Stimulated activated naive CD8-positive, alpha-beta T cell treated with anti-CD3 and anti-CD28 coated beads, Interleukin-15, amount 100 ng/mL, for 72 hours (primary cell): ENCODE measurements at regions not wholly inside any gene's neighbourhood (a gene's known extent, or its start where the extent isn't known, plus 50 kb on each side); places are given as distances from the start of the nearest gene placed in this dataset.

Experiments used
- ATAC-seq: fragments of 150-1000 bp; cut with Tn5 transposase; 2 replicates; pipeline ENCODE4 v1.10.0; 2021; ENCODE audit warnings: mild to moderate bottlenecking, moderate library complexity
- DNase-seq, 2 donors: peaks; one replicate each; pipeline ENCODE4 v3.0.0; 2021 to 2022
- H3K27ac Mint-ChIP-seq, 2 donors: one replicate each; pipeline ENCODE4 v1.8.0; 2022; ENCODE audit warnings: mild to moderate bottlenecking in 2 of 2, mixed read lengths in 2 of 2, moderate library complexity in 2 of 2
- H3K27me3 Mint-ChIP-seq: one replicate; pipeline ENCODE4 v1.8.0; 2022; ENCODE audit warnings: mixed read lengths
- H3K4me1 Mint-ChIP-seq: one replicate; pipeline ENCODE4 v1.8.0; 2022; ENCODE audit warnings: mild to moderate bottlenecking, mixed read lengths
- H3K4me3 Mint-ChIP-seq, 2 donors: one replicate each; pipeline ENCODE4 v1.8.0; 2022; ENCODE audit warnings: mild to moderate bottlenecking in 2 of 2, mixed read lengths in 2 of 2, moderate library complexity in 1 of 2
- H3K9me3 Mint-ChIP-seq, 2 donors: one replicate each; pipeline ENCODE4 v1.8.0; 2022; ENCODE audit warnings: mixed read lengths in 2 of 2

GRCh38 chr11:39220501-39221230 is 2238.8 kb downstream of the LRRC4C start:
- Mint-ChIP-seq H3K27ac (no peak overlapping the region), H3K4me1 (no peaks in the 10 kb centered on the region), H3K4me3 (no peak overlapping the region), H3K27me3 (no peaks in the 10 kb centered on the region), H3K9me3 (peaks cover 18 to 33% of the 10 kb centered on the region in 2 donors)
- ATAC-seq (no peak), DNase-seq (no peak)

- Mint-ChIP-seq H3K27ac (no peak overlapping the region), H3K27me3 (no peaks in the 10 kb centered on the region), H3K4me1 (no peaks in the 10 kb centered on the region), H3K9me3 (peaks cover 18 to 33% of the 10 kb centered on the region in 2 donors), H3K4me3 (no peak overlapping the region)
- ATAC-seq (no peak), DNase-seq (no peak)
Measured at GRCh38 chr11:39220069-39220468, 2239.4 kb downstream of the LRRC4C start.

- ATAC-seq (no peak), DNase-seq (no peak)
- Mint-ChIP-seq H3K4me3 (no peak overlapping the region), H3K9me3 (peaks cover 5 to 15% of the 10 kb centered on the region in 2 donors), H3K27me3 (no peaks in the 10 kb centered on the region), H3K27ac (no peak overlapping the region), H3K4me1 (no peaks in the 10 kb centered on the region)
Measured at GRCh38 chr11:39209981-39210380, 2249.5 kb downstream of the LRRC4C start.

GRCh38 chr11:39205236-39205995 is 2254.0 kb downstream of the LRRC4C start:
- Mint-ChIP-seq H3K4me3 (no peak overlapping the region), H3K9me3 (peaks cover 0 to 7% of the 10 kb centered on the region in 2 donors), H3K27ac (no peak overlapping the region), H3K4me1 (no peaks in the 10 kb centered on the region), H3K27me3 (no peaks in the 10 kb centered on the region)
- ATAC-seq = no peak
- no peak for DNase-seq

- H3K4me3 Mint-ChIP-seq = no peak overlapping the region
- peaks cover 4 to 8% of the 10 kb centered on the region in 2 donors for H3K9me3 Mint-ChIP-seq
- no peaks in the 10 kb centered on the region for H3K4me1 Mint-ChIP-seq
- H3K27me3 Mint-ChIP-seq = no peaks in the 10 kb centered on the region
- no peak for ATAC-seq
- no peak for DNase-seq
- H3K27ac Mint-ChIP-seq = no peak overlapping the region
Measured at GRCh38 chr11:39192671-39193070, 2266.8 kb downstream of the LRRC4C start.

GRCh38 chr11:39190751-39191150 is 2268.7 kb downstream of the LRRC4C start:
- no peak overlapping the region for H3K4me3 Mint-ChIP-seq
- no peak overlapping the region for H3K27ac Mint-ChIP-seq
- H3K4me1 Mint-ChIP-seq = no peaks in the 10 kb centered on the region
- no peak for DNase-seq
- peaks cover 10 to 14% of the 10 kb centered on the region in 2 donors for H3K9me3 Mint-ChIP-seq
- no peaks in the 10 kb centered on the region for H3K27me3 Mint-ChIP-seq
- ATAC-seq = no peak

GRCh38 chr11:39177678-39178077 is 2281.8 kb downstream of the LRRC4C start:
- ATAC-seq (no peak), DNase-seq (no peak)
- peaks cover 9 to 10% of the 10 kb centered on the region in 2 donors for H3K9me3 Mint-ChIP-seq
- no peaks in the 10 kb centered on the region for H3K4me1 Mint-ChIP-seq
- no peak overlapping the region for H3K27ac Mint-ChIP-seq
- no peaks in the 10 kb centered on the region for H3K27me3 Mint-ChIP-seq
- no peak overlapping the region for H3K4me3 Mint-ChIP-seq

GRCh38 chr11:39174965-39175364 is 2284.5 kb downstream of the LRRC4C start:
- DNase-seq (no peak), ATAC-seq (no peak)
- H3K27me3 Mint-ChIP-seq = no peaks in the 10 kb centered on the region
- H3K9me3 Mint-ChIP-seq = peaks cover 14 to 19% of the 10 kb centered on the region in 2 donors
- no peak overlapping the region for H3K27ac Mint-ChIP-seq
- no peaks in the 10 kb centered on the region for H3K4me1 Mint-ChIP-seq
- H3K4me3 Mint-ChIP-seq = no peak overlapping the region

- DNase-seq (no peak), ATAC-seq (no peak)
- Mint-ChIP-seq H3K27me3 (no peaks in the 10 kb centered on the region), H3K27ac (no peak overlapping the region), H3K9me3 (peaks cover 14 to 19% of the 10 kb centered on the region in 2 donors), H3K4me1 (no peaks in the 10 kb centered on the region), H3K4me3 (no peak overlapping the region)
Measured at GRCh38 chr11:39174196-39174595, 2285.3 kb downstream of the LRRC4C start.

GRCh38 chr11:39165021-39165420 is 2294.4 kb downstream of the LRRC4C start:
- Mint-ChIP-seq H3K27ac (no peak overlapping the region), H3K4me3 (no peak overlapping the region)
- no peak for ATAC-seq

GRCh38 chr11:39149214-39149613 is 2310.2 kb downstream of the LRRC4C start:
- Mint-ChIP-seq H3K27me3 (no peaks in the 10 kb centered on the region), H3K9me3 (peaks cover 16 to 24% of the 10 kb centered on the region in 2 donors), H3K4me1 (no peaks in the 10 kb centered on the region), H3K27ac (no peak overlapping the region), H3K4me3 (no peak overlapping the region)
- no peak for DNase-seq
- no peak for ATAC-seq

More at GRCh38 chr11:39165021-39165420, 2294.4 kb downstream of the LRRC4C start:
- Mint-ChIP-seq H3K4me1 (no peaks in the 10 kb centered on the region), H3K27me3 (no peaks in the 10 kb centered on the region), H3K9me3 (no peaks in the 10 kb centered on the region)
- DNase-seq = no peak

- ATAC-seq (no peak), DNase-seq (no peak)
- H3K27ac Mint-ChIP-seq = no peak overlapping the region
- H3K27me3 Mint-ChIP-seq = no peaks in the 10 kb centered on the region
- H3K4me1 Mint-ChIP-seq = no peaks in the 10 kb centered on the region
- peaks cover 10 to 15% of the 10 kb centered on the region in 2 donors for H3K9me3 Mint-ChIP-seq
- no peak overlapping the region for H3K4me3 Mint-ChIP-seq
Measured at GRCh38 chr11:39145346-39145745, 2314.1 kb downstream of the LRRC4C start.

- Mint-ChIP-seq H3K27ac (no peak overlapping the region), H3K27me3 (no peaks in the 10 kb centered on the region), H3K4me1 (no peaks in the 10 kb centered on the region), H3K9me3 (peaks cover 2 to 9% of the 10 kb centered on the region in 2 donors), H3K4me3 (no peak overlapping the region)
- DNase-seq = no peak
- ATAC-seq = no peak
Measured at GRCh38 chr11:39144351-39145130, 2314.9 kb downstream of the LRRC4C start.

GRCh38 chr11:39139581-39139980 is 2319.9 kb downstream of the LRRC4C start:
- H3K27ac Mint-ChIP-seq = no peak overlapping the region

GRCh38 chr11:39120890-39121289 is 2338.6 kb downstream of the LRRC4C start:
- Mint-ChIP-seq H3K27ac (no peak overlapping the region), H3K9me3 (peaks cover 0 to 7% of the 10 kb centered on the region in 2 donors), H3K27me3 (no peaks in the 10 kb centered on the region), H3K4me3 (no peak overlapping the region), H3K4me1 (no peaks in the 10 kb centered on the region)
- ATAC-seq (no peak), DNase-seq (no peak)

More at GRCh38 chr11:39139581-39139980, 2319.9 kb downstream of the LRRC4C start:
- no peaks in the 10 kb centered on the region for H3K4me1 Mint-ChIP-seq
- ATAC-seq = no peak
- H3K27me3 Mint-ChIP-seq = no peaks in the 10 kb centered on the region
- no peak for DNase-seq
- H3K4me3 Mint-ChIP-seq = no peak overlapping the region
- H3K9me3 Mint-ChIP-seq = peaks cover 19 to 20% of the 10 kb centered on the region in 2 donors
